Activated CD8-positive, alpha-beta T cell treated with anti-CD3 and anti-CD28 coated beads for 36 hours (primary cell): ENCODE measurements at regions not wholly inside any gene's neighbourhood (a gene's known extent, or its start where the extent isn't known, plus 50 kb on each side); places are given as distances from the start of the nearest gene placed in this dataset.

Experiments
- ATAC-seq: fragments of 200-7000 bp; cut with Tn5 transposase; one replicate; pipeline ENCODE4 v1.10.0; 2021; ENCODE audit warnings: mild to moderate bottlenecking, moderate library complexity
- CTCF ChIA-PET: fragments of 350-600 bp; sonication (Branson Sonifier 250); formaldehyde crosslinking; loops from one replicate; lab custom pipeline; 2021; ENCODE audit warnings: antibody characterized with exemption; lab: Charles Lee
- POLR2A ChIA-PET: fragments of 350-600 bp; sonication (Branson Sonifier 250); formaldehyde crosslinking; loops from one replicate; lab custom pipeline; 2021; ENCODE audit warnings: antibody characterized with exemption; lab: Charles Lee
- DNase-seq: peaks from one replicate; pipeline ENCODE4 v3.0.0-alpha.2; 2020
- H3K27ac Mint-ChIP-seq: one replicate; pipeline ENCODE4 v1.8.0; 2021; ENCODE audit warnings: mild to moderate bottlenecking, mixed read lengths
- H3K27me3 Mint-ChIP-seq: one replicate; pipeline ENCODE4 v1.8.0; 2021; ENCODE audit warnings: mixed read lengths
- H3K36me3 Mint-ChIP-seq: one replicate; pipeline ENCODE4 v1.8.0; 2021; ENCODE audit warnings: low read depth, mixed read lengths
- H3K4me1 Mint-ChIP-seq: one replicate; pipeline ENCODE4 v1.8.0; 2021; ENCODE audit warnings: low read depth, mixed read lengths
- H3K4me3 Mint-ChIP-seq: one replicate; pipeline ENCODE4 v1.8.0; 2021; ENCODE audit warnings: mild to moderate bottlenecking, moderate library complexity, mixed read lengths
- H3K9me3 Mint-ChIP-seq: one replicate; pipeline ENCODE4 v1.8.0; 2021; ENCODE audit warnings: mixed read lengths
- CTCF ChIP-seq: fragments of 200-600 bp; IDR thresholded peaks from one replicate; pipeline ENCODE4 v1.8.0; 2022; ENCODE audit warnings: antibody characterized with exemption, mild to moderate bottlenecking
- intact Hi-C: fragments of 100-400 bp; cut with micrococcal nuclease; formaldehyde crosslinking; loops from one replicate; pipeline ENCODE4 v1.10.0; 2022

- Mint-ChIP-seq H3K27me3 (no peaks in the 10 kb centered on the region), H3K4me1 (no peaks in the 10 kb centered on the region), H3K9me3 (peaks cover 13% of the 10 kb centered on the region), H3K4me3 (no peak overlapping the region), H3K27ac (no peak overlapping the region), H3K36me3 (no peaks in the 10 kb centered on the region)
- TF ChIP-seq CTCF: no peak
- intact Hi-C loops: no loop called here
- POLR2A ChIA-PET: no interaction called here
- ATAC-seq (no peak), DNase-seq (no peak)
- CTCF ChIA-PET: no interaction called here
These were observed 59.2 kb upstream of the CDH10 start for GRCh38 chr5:24703934-24704333.
